ENCODE measurements at regions not wholly inside any gene's neighbourhood (a gene's known extent, or its start where the extent isn't known, plus 50 kb on each side); places are given as distances from the start of the nearest gene placed in this dataset.

DNA sequence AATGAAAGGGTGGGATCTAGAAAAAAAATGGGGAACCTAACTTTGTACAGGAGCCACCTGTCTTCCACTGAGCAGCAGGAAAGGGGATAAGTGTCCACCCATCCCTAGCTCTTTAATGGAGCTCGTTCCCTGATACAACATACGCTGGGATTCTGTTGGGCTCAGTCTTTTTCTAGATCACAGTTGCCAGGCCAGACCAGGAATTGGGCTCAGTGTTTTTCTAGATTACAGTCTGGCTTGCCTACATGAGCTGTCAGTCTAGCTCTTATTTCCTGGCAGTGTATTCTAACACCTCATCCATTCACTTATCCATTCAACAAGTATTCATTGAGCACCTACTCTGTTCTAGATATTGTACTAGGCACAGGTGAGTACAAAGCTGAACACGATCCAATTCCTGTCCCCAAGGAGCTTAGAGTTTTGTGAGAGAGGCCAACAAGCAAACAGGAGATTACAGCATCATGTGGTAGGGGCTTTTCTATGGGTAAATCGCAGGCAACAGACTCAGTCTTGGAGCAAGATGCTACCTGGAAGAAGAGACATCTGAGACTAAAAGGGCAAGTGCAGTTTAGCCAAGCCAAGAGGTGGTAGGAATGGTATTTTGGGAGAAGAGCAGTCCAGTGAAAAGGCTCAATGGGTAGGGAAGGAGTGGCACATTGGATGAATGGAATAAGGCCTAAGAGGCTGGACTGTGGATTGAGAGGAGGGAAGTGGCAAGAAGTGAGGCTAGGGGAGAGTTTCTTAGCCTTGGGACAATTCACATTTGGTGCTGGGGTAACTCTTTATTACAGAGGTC is 138.0 kb upstream of the HS3ST2 start:
- Mint-ChIP-seq H3K4me3 (no peak overlapping the region), H3K4me1 (no peaks in the 10 kb centered on the region), H3K27ac (no peak overlapping the region), H3K9me3 (ENCODE audit: insufficient read depth) (no peaks in the 10 kb centered on the region), H3K27me3 (no peaks in the 10 kb centered on the region)
- TF ChIP-seq, protein P1, sequence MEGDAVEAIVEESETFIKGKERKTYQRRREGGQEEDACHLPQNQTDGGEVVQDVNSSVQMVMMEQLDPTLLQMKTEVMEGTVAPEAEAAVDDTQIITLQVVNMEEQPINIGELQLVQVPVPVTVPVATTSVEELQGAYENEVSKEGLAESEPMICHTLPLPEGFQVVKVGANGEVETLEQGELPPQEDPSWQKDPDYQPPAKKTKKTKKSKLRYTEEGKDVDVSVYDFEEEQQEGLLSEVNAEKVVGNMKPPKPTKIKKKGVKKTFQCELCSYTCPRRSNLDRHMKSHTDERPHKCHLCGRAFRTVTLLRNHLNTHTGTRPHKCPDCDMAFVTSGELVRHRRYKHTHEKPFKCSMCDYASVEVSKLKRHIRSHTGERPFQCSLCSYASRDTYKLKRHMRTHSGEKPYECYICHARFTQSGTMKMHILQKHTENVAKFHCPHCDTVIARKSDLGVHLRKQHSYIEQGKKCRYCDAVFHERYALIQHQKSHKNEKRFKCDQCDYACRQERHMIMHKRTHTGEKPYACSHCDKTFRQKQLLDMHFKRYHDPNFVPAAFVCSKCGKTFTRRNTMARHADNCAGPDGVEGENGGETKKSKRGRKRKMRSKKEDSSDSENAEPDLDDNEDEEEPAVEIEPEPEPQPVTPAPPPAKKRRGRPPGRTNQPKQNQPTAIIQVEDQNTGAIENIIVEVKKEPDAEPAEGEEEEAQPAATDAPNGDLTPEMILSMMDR (IDR thresholded peaks at IDR 0.05) = no peak
- no peak for TF ChIP-seq EZH2 (IDR thresholded peaks at IDR 0.05; ENCODE audit: borderline replicate concordance, insufficient read depth, low read depth, low read length, poor library complexity, severe bottlenecking)
- intact Hi-C loops (cut with micrococcal nuclease) = no loop called here
- no peak overlapping the region for H3K4me3 ChIP-seq (ENCODE audit: control extremely low read depth in 1 of 5, extremely low read depth in 1 of 5, insufficient read depth in 1 of 5, low read depth in 2 of 5, low read length in 4 of 5)
- H3K9me3 ChIP-seq (ENCODE audit: control extremely low read depth in 1 of 3, control insufficient read depth in 2 of 3, insufficient read depth in 1 of 3, low read length in 2 of 3) = peaks cover 0 to 2% (median 0%) of the 10 kb centered on the region in 3 donors
- H3K4me1 ChIP-seq (ENCODE audit: control insufficient read depth in 2 of 2, insufficient read depth in 2 of 2, low read length in 2 of 2) = peaks cover 0 to 3% of the 10 kb centered on the region in 2 donors
- H3K36me3 ChIP-seq (replicated peaks in 1 of 2; ENCODE audit: control extremely low read depth in 1 of 2, control insufficient read depth in 1 of 2, extremely low read depth in 1 of 2, insufficient read depth in 2 of 2, low read length in 1 of 2) = no peaks in the 10 kb centered on the region
- no peak overlapping the region for H3K4me2 ChIP-seq (replicated peaks; ENCODE audit: low read depth, low read length, poor library complexity, severe bottlenecking)
- ATAC-seq (ENCODE audit: low read depth) (no peak), DNase-seq (no peak)
- H3K27ac ChIP-seq (ENCODE audit: low read length in 2 of 2) = no peak overlapping the region
- no peak overlapping the region for H3K9ac ChIP-seq (ENCODE audit: low read length)
- ChIA-PET POLR2A (no interaction called here), CTCF (no interaction called here)
- H3K79me2 ChIP-seq (ENCODE audit: control insufficient read depth, insufficient read depth, low read length) = no peaks in the 10 kb centered on the region
- 89% methylated on average over 4 of the region's 4 CpGs for WGBS (ENCODE audit: insufficient coverage)
- H2AFZ ChIP-seq (ENCODE audit: insufficient read depth, low read depth, low read length, poor library complexity, severe bottlenecking) = no peak overlapping the region
- no peaks in the 10 kb centered on the region for H4K20me1 ChIP-seq (ENCODE audit: control insufficient read depth, insufficient read depth, low read length, poor library complexity, severe bottlenecking)
- peaks cover 0 to 40% (median 15%) of the 10 kb centered on the region in 4 experiments for H3K27me3 ChIP-seq (replicated peaks in 1 of 4; ENCODE audit: control extremely low read depth in 1 of 4, control insufficient read depth in 3 of 4, insufficient read depth in 4 of 4, low read length in 3 of 4)

DNA sequence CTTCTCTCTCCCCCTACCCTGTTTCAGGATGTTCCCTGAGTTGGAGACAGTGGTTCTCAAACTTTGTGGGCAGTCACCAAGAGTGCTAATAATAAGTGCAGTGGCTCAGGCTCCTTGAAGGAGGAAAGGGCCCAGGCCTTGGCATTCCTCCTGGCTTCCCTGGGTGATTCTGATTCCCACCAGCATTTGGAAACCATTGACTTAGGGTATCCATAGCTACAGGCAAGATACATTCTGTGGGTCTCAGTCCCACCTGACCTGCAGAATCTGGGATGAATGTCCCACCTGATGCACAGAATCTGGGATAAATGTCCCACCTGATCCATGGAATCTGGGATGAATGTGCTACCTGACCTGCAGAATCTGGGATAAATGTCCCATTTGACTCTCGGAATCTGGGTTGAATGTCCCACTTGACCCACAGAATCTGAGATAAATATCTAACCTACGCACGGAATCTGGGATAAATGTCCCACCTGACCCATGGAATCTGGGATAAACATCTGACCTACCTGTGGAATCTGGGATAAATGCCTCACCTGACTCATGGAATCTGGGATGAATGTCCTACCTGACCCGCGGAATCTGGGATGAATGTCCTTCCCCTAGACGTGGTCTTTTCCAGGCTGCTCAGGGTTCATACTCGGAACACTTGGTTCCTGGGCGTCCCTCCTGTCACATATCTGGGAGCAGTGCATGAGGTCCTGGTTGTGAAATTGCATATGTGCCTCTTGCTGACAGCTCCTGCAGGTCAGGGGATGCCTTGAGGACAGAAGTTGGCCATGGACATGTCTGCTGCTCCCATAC is 136.7 kb upstream of the HS3ST2 start:
- H3K9ac ChIP-seq (ENCODE audit: low read length) = no peak overlapping the region
- Mint-ChIP-seq H3K27ac (no peak overlapping the region), H3K4me1 (no peaks in the 10 kb centered on the region), H3K4me3 (no peak overlapping the region), H3K9me3 (ENCODE audit: insufficient read depth) (no peaks in the 10 kb centered on the region), H3K27me3 (no peaks in the 10 kb centered on the region)
- no peak overlapping the region for H3K4me2 ChIP-seq (replicated peaks; ENCODE audit: low read depth, low read length, poor library complexity, severe bottlenecking)
- ChIA-PET POLR2A (no interaction called here), CTCF (interaction anchor here (1.0 kb wide), 1 partner anchor 12 kb away, joined by 5 read pairs; no protein-coding TSS in a partner anchor)
- no peak overlapping the region for H3K27ac ChIP-seq (ENCODE audit: low read length in 2 of 2)
- H3K79me2 ChIP-seq (ENCODE audit: control insufficient read depth, insufficient read depth, low read length) = no peaks in the 10 kb centered on the region
- H3K36me3 ChIP-seq (replicated peaks in 1 of 2; ENCODE audit: control extremely low read depth in 1 of 2, control insufficient read depth in 1 of 2, extremely low read depth in 1 of 2, insufficient read depth in 2 of 2, low read length in 1 of 2) = no peaks in the 10 kb centered on the region
- no peak for TF ChIP-seq EZH2 (IDR thresholded peaks at IDR 0.05; ENCODE audit: borderline replicate concordance, insufficient read depth, low read depth, low read length, poor library complexity, severe bottlenecking)
- TF ChIP-seq, protein P1 (IDR thresholded peaks at IDR 0.05) = no peak
- H3K4me3 ChIP-seq (ENCODE audit: control extremely low read depth in 1 of 5, extremely low read depth in 1 of 5, insufficient read depth in 1 of 5, low read depth in 2 of 5, low read length in 4 of 5) = no peak overlapping the region
- no peaks in the 10 kb centered on the region for H4K20me1 ChIP-seq (ENCODE audit: control insufficient read depth, insufficient read depth, low read length, poor library complexity, severe bottlenecking)
- H3K9me3 ChIP-seq (ENCODE audit: control extremely low read depth in 1 of 3, control insufficient read depth in 2 of 3, insufficient read depth in 1 of 3, low read length in 2 of 3) = peaks cover 0 to 2% (median 0%) of the 10 kb centered on the region in 3 donors
- intact Hi-C loops (cut with micrococcal nuclease) = no loop called here
- ATAC-seq (ENCODE audit: low read depth) (no peak), DNase-seq (no peak)
- WGBS (ENCODE audit: insufficient coverage) = 98% methylated on average over 8 of the region's 8 CpGs
- no peak overlapping the region for H2AFZ ChIP-seq (ENCODE audit: insufficient read depth, low read depth, low read length, poor library complexity, severe bottlenecking)
- H3K4me1 ChIP-seq (ENCODE audit: control insufficient read depth in 2 of 2, insufficient read depth in 2 of 2, low read length in 2 of 2) = peaks cover 0 to 3% of the 10 kb centered on the region in 2 donors
- peaks cover 0 to 53% (median 18%) of the 10 kb centered on the region in 4 experiments for H3K27me3 ChIP-seq (replicated peaks in 1 of 4; ENCODE audit: control extremely low read depth in 1 of 4, control insufficient read depth in 3 of 4, insufficient read depth in 4 of 4, low read length in 3 of 4)

All from B cell (primary cell).